ENCODE measurements at regions not wholly inside any gene's neighbourhood (a gene's known extent, or its start where the extent isn't known, plus 50 kb on each side); places are given as distances from the start of the nearest gene placed in this dataset.

DNA sequence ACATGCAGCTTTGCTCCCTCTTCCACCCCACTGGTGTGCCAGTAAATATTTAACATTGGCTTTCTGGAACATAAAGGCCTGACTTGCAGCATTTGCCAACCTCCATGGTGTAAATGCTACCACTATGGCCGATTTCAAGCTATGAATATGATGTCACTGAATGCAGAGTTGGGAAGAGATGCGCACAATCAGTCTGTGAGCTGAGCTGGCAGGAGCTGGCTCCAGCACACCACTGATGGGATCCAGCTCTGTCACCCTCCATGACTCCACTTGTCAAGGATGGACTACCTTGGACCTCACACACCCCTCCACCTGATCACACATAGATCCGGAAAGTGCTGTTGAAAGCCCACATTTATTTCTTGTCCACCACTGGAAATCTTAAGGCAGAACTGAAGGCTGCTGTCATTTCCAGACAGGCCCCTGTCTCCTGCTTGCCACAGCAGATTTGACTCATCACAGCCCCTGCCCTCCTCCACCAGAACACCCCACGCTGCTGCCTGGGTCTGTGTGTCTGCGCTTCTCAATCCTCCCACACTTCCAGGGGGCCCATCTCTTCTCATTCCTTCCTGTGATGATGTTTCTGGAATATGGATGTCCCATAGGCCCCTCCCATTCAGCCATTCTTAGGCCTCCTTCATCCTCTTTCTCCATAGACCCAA lies 82.2 kb upstream of the BCAR3 start (continued):
- TF ChIP-seq, protein P1, sequence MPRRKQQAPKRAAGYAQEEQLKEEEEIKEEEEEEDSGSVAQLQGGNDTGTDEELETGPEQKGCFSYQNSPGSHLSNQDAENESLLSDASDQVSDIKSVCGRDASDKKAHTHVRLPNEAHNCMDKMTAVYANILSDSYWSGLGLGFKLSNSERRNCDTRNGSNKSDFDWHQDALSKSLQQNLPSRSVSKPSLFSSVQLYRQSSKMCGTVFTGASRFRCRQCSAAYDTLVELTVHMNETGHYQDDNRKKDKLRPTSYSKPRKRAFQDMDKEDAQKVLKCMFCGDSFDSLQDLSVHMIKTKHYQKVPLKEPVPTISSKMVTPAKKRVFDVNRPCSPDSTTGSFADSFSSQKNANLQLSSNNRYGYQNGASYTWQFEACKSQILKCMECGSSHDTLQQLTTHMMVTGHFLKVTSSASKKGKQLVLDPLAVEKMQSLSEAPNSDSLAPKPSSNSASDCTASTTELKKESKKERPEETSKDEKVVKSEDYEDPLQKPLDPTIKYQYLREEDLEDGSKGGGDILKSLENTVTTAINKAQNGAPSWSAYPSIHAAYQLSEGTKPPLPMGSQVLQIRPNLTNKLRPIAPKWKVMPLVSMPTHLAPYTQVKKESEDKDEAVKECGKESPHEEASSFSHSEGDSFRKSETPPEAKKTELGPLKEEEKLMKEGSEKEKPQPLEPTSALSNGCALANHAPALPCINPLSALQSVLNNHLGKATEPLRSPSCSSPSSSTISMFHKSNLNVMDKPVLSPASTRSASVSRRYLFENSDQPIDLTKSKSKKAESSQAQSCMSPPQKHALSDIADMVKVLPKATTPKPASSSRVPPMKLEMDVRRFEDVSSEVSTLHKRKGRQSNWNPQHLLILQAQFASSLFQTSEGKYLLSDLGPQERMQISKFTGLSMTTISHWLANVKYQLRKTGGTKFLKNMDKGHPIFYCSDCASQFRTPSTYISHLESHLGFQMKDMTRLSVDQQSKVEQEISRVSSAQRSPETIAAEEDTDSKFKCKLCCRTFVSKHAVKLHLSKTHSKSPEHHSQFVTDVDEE (CRISPR knock-in tag; IDR thresholded peaks at IDR 0.05): no peak
- no peak for TF ChIP-seq BACH2 (CRISPR knock-in tag; IDR thresholded peaks at IDR 0.05; ENCODE audit: borderline replicate concordance)
- TF ChIP-seq ZFP30 (CRISPR knock-in tag; IDR thresholded peaks at IDR 0.05): no peak
- TF ChIP-seq RARB (CRISPR knock-in tag; IDR thresholded peaks at IDR 0.05): no peak
- no peak for TF ChIP-seq ARNTL (CRISPR knock-in tag; IDR thresholded peaks at IDR 0.05; ENCODE audit: borderline replicate concordance, low read depth)
- TF ChIP-seq, protein P2, sequence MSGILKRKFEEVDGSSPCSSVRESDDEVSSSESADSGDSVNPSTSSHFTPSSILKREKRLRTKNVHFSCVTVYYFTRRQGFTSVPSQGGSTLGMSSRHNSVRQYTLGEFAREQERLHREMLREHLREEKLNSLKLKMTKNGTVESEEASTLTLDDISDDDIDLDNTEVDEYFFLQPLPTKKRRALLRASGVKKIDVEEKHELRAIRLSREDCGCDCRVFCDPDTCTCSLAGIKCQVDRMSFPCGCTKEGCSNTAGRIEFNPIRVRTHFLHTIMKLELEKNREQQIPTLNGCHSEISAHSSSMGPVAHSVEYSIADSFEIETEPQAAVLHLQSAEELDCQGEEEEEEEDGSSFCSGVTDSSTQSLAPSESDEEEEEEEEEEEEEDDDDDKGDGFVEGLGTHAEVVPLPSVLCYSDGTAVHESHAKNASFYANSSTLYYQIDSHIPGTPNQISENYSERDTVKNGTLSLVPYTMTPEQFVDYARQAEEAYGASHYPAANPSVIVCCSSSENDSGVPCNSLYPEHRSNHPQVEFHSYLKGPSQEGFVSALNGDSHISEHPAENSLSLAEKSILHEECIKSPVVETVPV (CRISPR knock-in tag; IDR thresholded peaks at IDR 0.05): no peak
- TF ChIP-seq ZFP3 (CRISPR knock-in tag; IDR thresholded peaks at IDR 0.05): no peak
- no peak for TF ChIP-seq PPARA (CRISPR knock-in tag; IDR thresholded peaks at IDR 0.05; ENCODE audit: borderline replicate concordance)
- no peak for TF ChIP-seq ZC3H10 (CRISPR knock-in tag; IDR thresholded peaks at IDR 0.05)
- no peak for TF ChIP-seq TOX (CRISPR knock-in tag; IDR thresholded peaks at IDR 0.05; ENCODE audit: borderline replicate concordance)

DNA sequence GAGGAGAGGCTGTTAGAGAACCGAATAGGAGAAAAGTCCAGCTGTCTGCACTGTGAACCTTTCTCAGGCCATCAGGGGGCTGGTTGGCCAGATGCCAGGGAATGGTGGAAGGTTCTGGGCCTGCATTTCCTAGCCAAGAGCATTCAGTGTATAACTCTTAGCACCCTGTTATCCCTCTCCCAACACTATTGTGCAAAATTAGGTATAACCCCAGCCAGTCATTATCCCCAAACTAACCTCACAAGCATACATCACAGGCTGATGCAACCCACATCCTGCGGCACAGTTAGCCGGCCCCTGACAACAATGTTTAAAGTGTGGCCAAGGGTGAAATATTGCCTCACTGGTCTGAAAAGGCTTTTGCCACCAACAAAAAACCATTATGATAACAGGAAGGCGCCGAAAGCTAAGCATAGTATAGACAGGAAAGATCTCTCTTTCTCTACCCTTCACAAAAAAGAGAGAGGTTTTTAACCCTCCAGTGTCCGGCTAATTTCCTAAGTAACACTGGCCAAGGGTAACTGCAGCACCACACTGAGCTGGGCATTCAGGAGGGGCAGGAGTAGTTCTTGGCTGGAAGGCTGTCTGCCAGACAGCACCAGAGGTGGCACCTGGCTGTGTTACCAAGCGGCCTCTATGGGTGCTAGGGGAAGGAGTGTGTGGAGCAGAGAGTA lies 77.3 kb upstream of the BCAR3 start:
- no peak for ATAC-seq
- no peak for TF ChIP-seq TOX (CRISPR knock-in tag; IDR thresholded peaks at IDR 0.05; ENCODE audit: borderline replicate concordance)
- TF ChIP-seq CSDC2 (CRISPR knock-in tag; IDR thresholded peaks at IDR 0.05): no peak
- TF ChIP-seq, protein P3, sequence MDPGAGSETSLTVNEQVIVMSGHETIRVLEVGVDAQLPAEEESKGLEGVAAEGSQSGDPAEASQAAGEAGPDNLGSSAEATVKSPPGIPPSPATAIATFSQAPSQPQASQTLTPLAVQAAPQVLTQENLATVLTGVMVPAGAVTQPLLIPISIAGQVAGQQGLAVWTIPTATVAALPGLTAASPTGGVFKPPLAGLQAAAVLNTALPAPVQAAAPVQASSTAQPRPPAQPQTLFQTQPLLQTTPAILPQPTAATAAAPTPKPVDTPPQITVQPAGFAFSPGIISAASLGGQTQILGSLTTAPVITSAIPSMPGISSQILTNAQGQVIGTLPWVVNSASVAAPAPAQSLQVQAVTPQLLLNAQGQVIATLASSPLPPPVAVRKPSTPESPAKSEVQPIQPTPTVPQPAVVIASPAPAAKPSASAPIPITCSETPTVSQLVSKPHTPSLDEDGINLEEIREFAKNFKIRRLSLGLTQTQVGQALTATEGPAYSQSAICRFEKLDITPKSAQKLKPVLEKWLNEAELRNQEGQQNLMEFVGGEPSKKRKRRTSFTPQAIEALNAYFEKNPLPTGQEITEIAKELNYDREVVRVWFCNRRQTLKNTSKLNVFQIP (CRISPR knock-in tag; IDR thresholded peaks at IDR 0.05; ENCODE audit: borderline replicate concordance, low read depth): no peak
- TF ChIP-seq RARB (CRISPR knock-in tag; IDR thresholded peaks at IDR 0.05): no peak
- no peak for TF ChIP-seq ARNTL (CRISPR knock-in tag; IDR thresholded peaks at IDR 0.05; ENCODE audit: borderline replicate concordance, low read depth)
- no peak for TF ChIP-seq PPARA (CRISPR knock-in tag; IDR thresholded peaks at IDR 0.05; ENCODE audit: borderline replicate concordance)
- no peak for TF ChIP-seq ZFP30 (CRISPR knock-in tag; IDR thresholded peaks at IDR 0.05)
- TF ChIP-seq, protein P1 (CRISPR knock-in tag; IDR thresholded peaks at IDR 0.05): no peak
- no peak for TF ChIP-seq GLIS3 (CRISPR knock-in tag; IDR thresholded peaks at IDR 0.05)

DNA sequence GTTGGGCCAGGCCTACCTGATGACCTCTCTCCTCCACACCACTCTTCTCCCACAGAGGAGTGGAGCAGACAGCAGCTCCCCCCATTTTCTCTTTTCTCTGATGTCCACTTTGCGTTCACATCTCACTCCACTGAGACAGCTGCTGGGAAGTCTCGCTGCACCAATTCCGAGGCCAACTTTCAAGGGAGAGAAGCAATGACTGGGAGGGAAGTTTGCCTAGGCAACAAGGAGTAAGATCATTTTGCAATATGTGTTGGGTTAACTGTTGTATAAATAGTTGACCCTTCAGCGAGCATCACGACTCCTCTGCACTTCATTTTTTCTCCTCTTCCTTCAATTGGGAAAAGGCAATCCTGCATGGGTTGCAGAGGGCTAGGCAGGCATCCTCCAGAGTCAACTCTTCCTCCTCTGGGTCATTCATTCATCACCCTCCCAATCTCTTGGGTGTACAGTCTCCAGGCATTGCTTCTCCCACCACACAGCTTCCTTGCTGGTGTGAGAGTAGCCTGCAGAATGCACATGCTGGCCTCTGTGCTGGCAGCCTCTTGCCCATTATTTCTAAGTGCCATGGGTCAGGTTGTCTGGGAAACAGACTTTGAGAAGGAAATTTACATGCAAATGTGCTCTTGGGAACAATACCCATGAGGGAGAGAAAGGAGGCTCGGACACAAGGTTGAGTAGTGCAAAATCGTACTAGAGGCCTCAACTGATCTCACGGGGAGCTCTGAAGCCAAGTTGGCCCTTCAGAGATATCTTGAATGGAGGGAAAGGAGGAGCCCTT lies 75.8 kb upstream of the BCAR3 start:
- no peak for ATAC-seq
- TF ChIP-seq ZFP3 (CRISPR knock-in tag; IDR thresholded peaks at IDR 0.05): no peak
- no peak for TF ChIP-seq CSDC2 (CRISPR knock-in tag; IDR thresholded peaks at IDR 0.05)
- TF ChIP-seq PPARA (CRISPR knock-in tag; IDR thresholded peaks at IDR 0.05; ENCODE audit: borderline replicate concordance): no peak
- TF ChIP-seq ZNF8 (CRISPR knock-in tag; IDR thresholded peaks at IDR 0.05): no peak
- TF ChIP-seq TOX (CRISPR knock-in tag; IDR thresholded peaks at IDR 0.05; ENCODE audit: borderline replicate concordance): no peak
- no peak for TF ChIP-seq ESRRG (CRISPR knock-in tag; IDR thresholded peaks at IDR 0.05)
- no peak for TF ChIP-seq ZC3H10 (CRISPR knock-in tag; IDR thresholded peaks at IDR 0.05)
- no peak for TF ChIP-seq ZNF70 (CRISPR knock-in tag; IDR thresholded peaks at IDR 0.05)
- TF ChIP-seq, protein P3 (CRISPR knock-in tag; IDR thresholded peaks at IDR 0.05; ENCODE audit: borderline replicate concordance, low read depth): no peak
- TF ChIP-seq GLIS3 (CRISPR knock-in tag; IDR thresholded peaks at IDR 0.05): no peak
- TF ChIP-seq, protein P1 (CRISPR knock-in tag; IDR thresholded peaks at IDR 0.05): no peak
- no peak for TF ChIP-seq ZFP30 (CRISPR knock-in tag; IDR thresholded peaks at IDR 0.05)
- TF ChIP-seq, protein P4, sequence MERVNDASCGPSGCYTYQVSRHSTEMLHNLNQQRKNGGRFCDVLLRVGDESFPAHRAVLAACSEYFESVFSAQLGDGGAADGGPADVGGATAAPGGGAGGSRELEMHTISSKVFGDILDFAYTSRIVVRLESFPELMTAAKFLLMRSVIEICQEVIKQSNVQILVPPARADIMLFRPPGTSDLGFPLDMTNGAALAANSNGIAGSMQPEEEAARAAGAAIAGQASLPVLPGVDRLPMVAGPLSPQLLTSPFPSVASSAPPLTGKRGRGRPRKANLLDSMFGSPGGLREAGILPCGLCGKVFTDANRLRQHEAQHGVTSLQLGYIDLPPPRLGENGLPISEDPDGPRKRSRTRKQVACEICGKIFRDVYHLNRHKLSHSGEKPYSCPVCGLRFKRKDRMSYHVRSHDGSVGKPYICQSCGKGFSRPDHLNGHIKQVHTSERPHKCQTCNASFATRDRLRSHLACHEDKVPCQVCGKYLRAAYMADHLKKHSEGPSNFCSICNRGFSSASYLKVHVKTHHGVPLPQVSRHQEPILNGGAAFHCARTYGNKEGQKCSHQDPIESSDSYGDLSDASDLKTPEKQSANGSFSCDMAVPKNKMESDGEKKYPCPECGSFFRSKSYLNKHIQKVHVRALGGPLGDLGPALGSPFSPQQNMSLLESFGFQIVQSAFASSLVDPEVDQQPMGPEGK (CRISPR knock-in tag; IDR thresholded peaks at IDR 0.05; ENCODE audit: borderline replicate concordance): no peak

Data from SK-N-SH treated with all-trans-retinoic acid at 6 μM for 48 hours (cell line).